HCT116 (cell line): ENCODE measurements at regions not wholly inside any gene's neighbourhood (a gene's known extent, or its start where the extent isn't known, plus 50 kb on each side); places are given as distances from the start of the nearest gene placed in this dataset.

Experiments used
- ELF1 ChIP-seq: IDR thresholded peaks from 2 replicates; pipeline ENCODE4 v1.6.1; 2012; ENCODE audit warnings: low read depth, borderline replicate concordance
- EZH2 ChIP-seq: fragments of 200-600 bp; sonication (generic); IDR thresholded peaks from 2 replicates; pipeline ENCODE4 v1.6.1; 2017; ENCODE audit warnings: antibody characterized with exemption, mixed run types
- EZH2phosphoT487 ChIP-seq: fragments of 200-600 bp; IDR thresholded peaks from 2 replicates; pipeline ENCODE4 v1.6.1; 2018; ENCODE audit warnings: antibody characterized with exemption, borderline replicate concordance
- JUND ChIP-seq: IDR thresholded peaks from 2 replicates; pipeline ENCODE4 v1.6.1; 2012
- POLR2A ChIP-seq: IDR thresholded peaks from 2 replicates; pipeline ENCODE4 v1.7.0; 2011; ENCODE audit warnings: borderline replicate concordance; ENCODE audit not compliant: insufficient read depth, insufficient read length; ENCODE audit errors: extremely low read depth
- POLR2AphosphoS5 ChIP-seq: IDR thresholded peaks from 2 replicates; pipeline ENCODE4 v1.6.1; 2011; ENCODE audit warnings: mild to moderate bottlenecking, low read depth, low read length, moderate library complexity
- RAD21 ChIP-seq: IDR thresholded peaks from 2 replicates; pipeline ENCODE4 v1.6.1; 2012; ENCODE audit warnings: low read depth, mild to moderate bottlenecking
- SIN3A ChIP-seq: IDR thresholded peaks from 2 replicates; pipeline ENCODE4 v1.6.1; 2012; ENCODE audit warnings: low read depth
- SP1 ChIP-seq: IDR thresholded peaks from 2 replicates; pipeline ENCODE4 v1.6.1; 2012; ENCODE audit warnings: low read depth
- ZNF274 ChIP-seq: fragments of 200-500 bp; sonication (Bioruptor generic); IDR thresholded peaks from 2 replicates; pipeline ENCODE4 v1.6.1; 2014; ENCODE audit warnings: mild to moderate bottlenecking, low read depth, low read length, inconsistent platforms
- TF ChIP-seq, protein P1 (sequence below), 3 experiments: fragments of 200-600 bp in 1 of 3; sonication (generic) in 1 of 3; IDR thresholded peaks in 2 of 3; conservative IDR thresholded peaks in 1 of 3; 2 replicates each; pipeline ENCODE4 v1.5.1; 2012 to 2017; ENCODE audit warnings: low read depth in 2 of 3, low read length in 2 of 3, antibody characterized with exemption in 1 of 3, borderline replicate concordance in 1 of 3, control low read depth in 1 of 3, mild to moderate bottlenecking in 1 of 3, mixed read lengths in 1 of 3, mixed run types in 1 of 3, moderate library complexity in 1 of 3; ENCODE audit not compliant: insufficient read depth in 1 of 3
- TF ChIP-seq, protein P2 (sequence below): IDR thresholded peaks from 2 replicates; pipeline ENCODE4 v1.6.1; 2012; ENCODE audit warnings: low read depth
- TF ChIP-seq, protein P3 (sequence below): IDR thresholded peaks from 2 replicates; pipeline ENCODE4 v1.6.1; 2012

DNA sequence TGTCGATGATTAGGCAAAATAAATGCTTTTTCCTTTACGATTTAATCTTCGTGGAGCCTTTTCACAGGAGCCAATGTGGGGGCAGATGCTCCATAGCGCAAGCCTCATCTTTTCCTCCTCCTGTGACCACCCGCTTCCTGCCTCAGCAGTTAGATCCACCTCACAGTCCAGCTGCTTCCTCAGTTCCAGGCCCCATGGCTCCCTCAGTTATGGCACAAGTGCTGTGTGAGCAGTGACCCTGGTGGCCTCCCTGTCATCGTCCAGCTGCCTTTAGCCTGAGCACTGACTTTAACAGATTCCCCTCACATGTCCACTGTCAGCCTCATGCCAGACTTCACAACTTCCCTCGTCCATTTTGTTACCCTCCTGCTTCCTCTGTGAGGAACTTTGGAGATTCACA lies 424.6 kb upstream of the GBE1 start:
- TF ChIP-seq, protein P1, sequence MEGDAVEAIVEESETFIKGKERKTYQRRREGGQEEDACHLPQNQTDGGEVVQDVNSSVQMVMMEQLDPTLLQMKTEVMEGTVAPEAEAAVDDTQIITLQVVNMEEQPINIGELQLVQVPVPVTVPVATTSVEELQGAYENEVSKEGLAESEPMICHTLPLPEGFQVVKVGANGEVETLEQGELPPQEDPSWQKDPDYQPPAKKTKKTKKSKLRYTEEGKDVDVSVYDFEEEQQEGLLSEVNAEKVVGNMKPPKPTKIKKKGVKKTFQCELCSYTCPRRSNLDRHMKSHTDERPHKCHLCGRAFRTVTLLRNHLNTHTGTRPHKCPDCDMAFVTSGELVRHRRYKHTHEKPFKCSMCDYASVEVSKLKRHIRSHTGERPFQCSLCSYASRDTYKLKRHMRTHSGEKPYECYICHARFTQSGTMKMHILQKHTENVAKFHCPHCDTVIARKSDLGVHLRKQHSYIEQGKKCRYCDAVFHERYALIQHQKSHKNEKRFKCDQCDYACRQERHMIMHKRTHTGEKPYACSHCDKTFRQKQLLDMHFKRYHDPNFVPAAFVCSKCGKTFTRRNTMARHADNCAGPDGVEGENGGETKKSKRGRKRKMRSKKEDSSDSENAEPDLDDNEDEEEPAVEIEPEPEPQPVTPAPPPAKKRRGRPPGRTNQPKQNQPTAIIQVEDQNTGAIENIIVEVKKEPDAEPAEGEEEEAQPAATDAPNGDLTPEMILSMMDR (IDR thresholded peaks at IDR 0.05 in 2 of 3, conservative IDR thresholded peaks at IDR 0.05 in 1 of 3; ENCODE audit: borderline replicate concordance in 1 of 3, insufficient read depth in 1 of 3, low read depth in 2 of 3, low read length in 2 of 3): no peak
- TF ChIP-seq POLR2A (no peak), SIN3A (no peak), POLR2AphosphoS5 (no peak), JUND (no peak), EZH2 (no peak), SP1 (no peak), RAD21 (no peak), EZH2phosphoT487 (no peak), ZNF274 (no peak), ELF1 (no peak)
- TF ChIP-seq, protein P2, sequence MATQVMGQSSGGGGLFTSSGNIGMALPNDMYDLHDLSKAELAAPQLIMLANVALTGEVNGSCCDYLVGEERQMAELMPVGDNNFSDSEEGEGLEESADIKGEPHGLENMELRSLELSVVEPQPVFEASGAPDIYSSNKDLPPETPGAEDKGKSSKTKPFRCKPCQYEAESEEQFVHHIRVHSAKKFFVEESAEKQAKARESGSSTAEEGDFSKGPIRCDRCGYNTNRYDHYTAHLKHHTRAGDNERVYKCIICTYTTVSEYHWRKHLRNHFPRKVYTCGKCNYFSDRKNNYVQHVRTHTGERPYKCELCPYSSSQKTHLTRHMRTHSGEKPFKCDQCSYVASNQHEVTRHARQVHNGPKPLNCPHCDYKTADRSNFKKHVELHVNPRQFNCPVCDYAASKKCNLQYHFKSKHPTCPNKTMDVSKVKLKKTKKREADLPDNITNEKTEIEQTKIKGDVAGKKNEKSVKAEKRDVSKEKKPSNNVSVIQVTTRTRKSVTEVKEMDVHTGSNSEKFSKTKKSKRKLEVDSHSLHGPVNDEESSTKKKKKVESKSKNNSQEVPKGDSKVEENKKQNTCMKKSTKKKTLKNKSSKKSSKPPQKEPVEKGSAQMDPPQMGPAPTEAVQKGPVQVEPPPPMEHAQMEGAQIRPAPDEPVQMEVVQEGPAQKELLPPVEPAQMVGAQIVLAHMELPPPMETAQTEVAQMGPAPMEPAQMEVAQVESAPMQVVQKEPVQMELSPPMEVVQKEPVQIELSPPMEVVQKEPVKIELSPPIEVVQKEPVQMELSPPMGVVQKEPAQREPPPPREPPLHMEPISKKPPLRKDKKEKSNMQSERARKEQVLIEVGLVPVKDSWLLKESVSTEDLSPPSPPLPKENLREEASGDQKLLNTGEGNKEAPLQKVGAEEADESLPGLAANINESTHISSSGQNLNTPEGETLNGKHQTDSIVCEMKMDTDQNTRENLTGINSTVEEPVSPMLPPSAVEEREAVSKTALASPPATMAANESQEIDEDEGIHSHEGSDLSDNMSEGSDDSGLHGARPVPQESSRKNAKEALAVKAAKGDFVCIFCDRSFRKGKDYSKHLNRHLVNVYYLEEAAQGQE: no peak
- TF ChIP-seq, protein P3, sequence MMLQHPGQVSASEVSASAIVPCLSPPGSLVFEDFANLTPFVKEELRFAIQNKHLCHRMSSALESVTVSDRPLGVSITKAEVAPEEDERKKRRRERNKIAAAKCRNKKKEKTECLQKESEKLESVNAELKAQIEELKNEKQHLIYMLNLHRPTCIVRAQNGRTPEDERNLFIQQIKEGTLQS: no peak
